NCI-H82 treated with DMSO at 0.1 percent for 48 hours (cell line): ENCODE measurements at regions not wholly inside any gene's neighbourhood (a gene's known extent, or its start where the extent isn't known, plus 50 kb on each side); places are given as distances from the start of the nearest gene placed in this dataset.

Source experiments
- DNase-seq: peaks from one replicate; lab custom pipeline; 2025; ENCODE audit not compliant: unreplicated experiment; lab: John Stamatoyannopoulos, UW

GRCh38 chr9:96089452-96090085 lies 212.4 kb downstream of the HSD17B3 start:
- DNase-seq = no peak

- no peak for DNase-seq
Measured at GRCh38 chr9:96088510-96088909, 213.0 kb downstream of the ERCC6L2 start.

- DNase-seq = no peak
Measured at GRCh38 chr9:96087669-96088299, 212.3 kb downstream of the ERCC6L2 start.

GRCh38 chr9:96086936-96087571 lies 211.6 kb downstream of the ERCC6L2 start:
- DNase-seq = no peak

GRCh38 chr9:96085491-96086143 lies 210.1 kb downstream of the ERCC6L2 start:
- no peak for DNase-seq

- DNase-seq = no peak
Measured at GRCh38 chr9:96084331-96084734, 208.8 kb downstream of the ERCC6L2 start.

GRCh38 chr9:96082516-96083232 lies 207.2 kb downstream of the ERCC6L2 start:
- no peak for DNase-seq

GRCh38 chr9:96080364-96080763 lies 204.9 kb downstream of the ERCC6L2 start:
- no peak for DNase-seq

GRCh38 chr9:96079779-96080178 lies 204.3 kb downstream of the ERCC6L2 start:
- no peak for DNase-seq

GRCh38 chr9:96078897-96079490 lies 203.5 kb downstream of the ERCC6L2 start:
- DNase-seq = no peak

- DNase-seq = no peak
Measured at GRCh38 chr9:96075757-96076156, 200.3 kb downstream of the ERCC6L2 start.

GRCh38 chr9:96075111-96075510 lies 199.6 kb downstream of the ERCC6L2 start:
- no peak for DNase-seq

GRCh38 chr9:96073531-96074480 lies 198.3 kb downstream of the ERCC6L2 start:
- no peak for DNase-seq

- no peak for DNase-seq
Measured at GRCh38 chr9:96072930-96073329, 197.4 kb downstream of the ERCC6L2 start.

- no peak for DNase-seq
Measured at GRCh38 chr9:96071815-96072124, 196.3 kb downstream of the ERCC6L2 start.

GRCh38 chr9:96071076-96071814 lies 195.8 kb downstream of the ERCC6L2 start:
- no peak for DNase-seq

- DNase-seq = no peak
Measured at GRCh38 chr9:96069629-96070220, 194.2 kb downstream of the ERCC6L2 start.

GRCh38 chr9:96068511-96068910 lies 193.0 kb downstream of the ERCC6L2 start:
- DNase-seq = no peak

GRCh38 chr9:96067600-96067999 lies 192.1 kb downstream of the ERCC6L2 start:
- no peak for DNase-seq
